IPS-18c (cell line): ENCODE measurements at regions not wholly inside any gene's neighbourhood (a gene's known extent, or its start where the extent isn't known, plus 50 kb on each side); places are given as distances from the start of the nearest gene placed in this dataset.

ENCODE experiments used
- H3K4me3 ChIP-seq: 2 replicates; pipeline ENCODE4 v1.7.0; 2013; ENCODE audit warnings: low read depth, mild to moderate bottlenecking, low read length, moderate library complexity; ENCODE audit not compliant: insufficient read depth
- H3K9me3 ChIP-seq: one replicate; pipeline ENCODE4 v1.6.1; 2013; ENCODE audit warnings: mild to moderate bottlenecking, low read length, moderate library complexity; ENCODE audit not compliant: control insufficient read depth, insufficient read depth

DNA sequence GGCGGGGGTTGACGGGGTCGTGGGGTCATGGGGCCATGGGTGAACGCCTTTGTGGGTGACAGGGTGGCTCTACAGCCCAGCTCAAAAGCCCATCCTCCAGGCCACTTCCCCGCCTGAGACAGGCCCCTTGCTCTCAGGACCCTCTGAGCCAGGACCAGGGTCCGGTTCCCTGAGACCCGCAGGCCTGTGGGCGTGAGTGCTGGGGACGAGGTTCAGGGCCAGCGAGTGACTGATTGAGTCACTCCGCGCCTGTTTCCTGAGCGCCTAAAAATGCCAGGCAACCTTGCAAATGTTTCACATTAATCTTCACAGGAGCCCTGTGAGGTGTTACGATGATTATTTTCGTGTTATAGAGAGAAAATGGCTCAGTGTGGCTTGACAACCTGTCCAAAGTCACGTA, 97.8 kb downstream of the ZNF674 start:
- Histone ChIP-seq H3K9me3 (peaks cover 4% of the 10 kb centered on the region), H3K4me3 (peak overlapping the region; percentile 46)

DNA sequence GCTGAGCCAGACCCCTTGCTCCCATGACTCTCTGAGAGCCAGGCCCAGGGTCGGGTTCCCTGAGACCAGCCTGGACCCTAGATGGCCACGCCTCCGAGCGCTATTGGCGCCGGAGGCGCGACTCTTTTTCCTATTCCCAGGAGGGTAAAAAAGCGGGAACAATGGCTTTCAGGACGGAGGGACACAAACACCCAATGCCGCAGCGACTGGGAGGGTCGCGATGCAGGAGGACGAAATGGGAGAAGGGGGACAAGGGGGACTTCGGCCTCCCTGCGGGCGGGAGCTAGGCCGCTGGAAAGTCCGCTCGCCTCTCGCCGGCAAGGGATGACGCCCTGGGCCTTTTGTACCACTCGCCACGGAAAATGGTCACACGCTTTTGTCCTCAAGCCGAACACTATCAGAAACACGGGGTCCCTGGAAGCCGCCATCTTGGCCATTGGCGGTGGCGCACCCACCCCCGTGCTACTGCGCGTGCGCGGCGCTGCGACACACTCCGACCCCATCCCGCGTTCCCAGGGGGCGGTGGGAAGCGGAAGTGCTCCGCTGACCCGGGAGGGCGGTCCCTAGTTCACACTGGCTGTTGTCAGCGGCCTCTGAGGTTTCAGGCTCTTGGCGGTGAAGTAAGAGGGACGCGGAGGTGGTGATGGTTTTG, 98.4 kb downstream of the ZNF674 start:
- Histone ChIP-seq H3K9me3 (peaks cover 4% of the 10 kb centered on the region), H3K4me3 (peak overlapping the region; percentile 77)

DNA sequence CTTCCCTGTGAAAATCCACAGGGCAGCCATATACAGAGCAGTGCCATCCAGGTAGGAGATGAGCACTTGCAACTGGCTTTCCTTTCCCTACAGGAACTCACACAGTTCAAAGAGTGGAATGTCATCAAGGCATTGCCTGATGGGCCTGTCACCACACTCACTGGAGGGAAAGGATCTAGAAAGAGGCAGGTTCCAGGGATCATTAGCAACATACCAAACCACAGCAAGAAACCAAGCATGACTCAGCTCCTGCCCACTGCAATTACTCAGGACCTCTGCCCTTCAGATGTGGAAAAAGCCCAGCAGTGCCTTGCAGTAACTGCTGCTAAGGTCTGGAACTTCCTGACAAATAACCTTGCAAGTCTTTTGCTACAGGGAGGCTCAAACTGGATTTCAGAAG, 101.2 kb downstream of the ZNF674 start:
- peaks cover 4% of the 10 kb centered on the region for H3K9me3 ChIP-seq

DNA sequence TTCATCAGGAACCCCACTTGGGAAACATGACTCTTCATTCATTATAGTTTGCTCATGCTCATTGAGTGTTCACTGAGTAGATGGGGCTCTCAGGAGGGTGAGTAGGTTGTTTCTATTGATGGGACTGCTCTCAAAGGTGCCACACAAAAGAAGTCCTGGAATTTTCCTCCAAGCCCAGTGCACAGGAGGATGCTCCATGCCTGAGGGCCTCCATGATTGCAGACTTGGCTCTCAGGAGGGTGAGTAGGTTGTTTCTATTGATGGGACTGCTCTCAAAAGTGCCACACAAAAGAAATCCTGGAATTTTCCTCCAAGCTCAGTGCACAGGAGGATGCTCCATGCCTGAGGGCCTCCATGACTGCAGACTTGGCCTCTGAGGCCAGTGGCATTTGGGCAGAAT, 108.5 kb downstream of the ZNF674 start:
- H3K9me3 ChIP-seq, result peaks cover 2% of the 10 kb centered on the region
- no peak overlapping the region for H3K4me3 ChIP-seq

More for the DNA sequence above, 101.2 kb downstream of the ZNF674 start:
- no peak overlapping the region for H3K4me3 ChIP-seq

DNA sequence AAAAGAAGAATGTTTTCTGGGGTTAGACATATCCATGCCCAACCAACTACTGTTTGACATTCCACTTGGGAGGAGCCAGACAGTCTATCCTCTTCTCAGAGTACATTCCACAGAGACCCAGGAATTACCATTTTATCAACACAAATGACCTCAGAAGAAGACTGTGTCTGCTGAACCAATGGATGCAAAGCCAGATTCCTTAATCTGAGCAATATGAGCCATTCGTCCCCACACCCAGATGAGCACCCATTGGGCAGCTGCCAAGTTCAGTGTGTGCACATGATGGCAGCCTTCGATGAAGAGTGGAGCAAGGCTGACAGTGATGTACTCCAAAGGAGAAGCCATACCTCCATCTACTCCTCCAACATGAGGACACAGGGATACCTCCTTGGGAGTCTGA, 111.3 kb downstream of the ZNF674 start:
- Histone ChIP-seq H3K9me3 (peaks cover 2% of the 10 kb centered on the region), H3K4me3 (no peak overlapping the region)

DNA sequence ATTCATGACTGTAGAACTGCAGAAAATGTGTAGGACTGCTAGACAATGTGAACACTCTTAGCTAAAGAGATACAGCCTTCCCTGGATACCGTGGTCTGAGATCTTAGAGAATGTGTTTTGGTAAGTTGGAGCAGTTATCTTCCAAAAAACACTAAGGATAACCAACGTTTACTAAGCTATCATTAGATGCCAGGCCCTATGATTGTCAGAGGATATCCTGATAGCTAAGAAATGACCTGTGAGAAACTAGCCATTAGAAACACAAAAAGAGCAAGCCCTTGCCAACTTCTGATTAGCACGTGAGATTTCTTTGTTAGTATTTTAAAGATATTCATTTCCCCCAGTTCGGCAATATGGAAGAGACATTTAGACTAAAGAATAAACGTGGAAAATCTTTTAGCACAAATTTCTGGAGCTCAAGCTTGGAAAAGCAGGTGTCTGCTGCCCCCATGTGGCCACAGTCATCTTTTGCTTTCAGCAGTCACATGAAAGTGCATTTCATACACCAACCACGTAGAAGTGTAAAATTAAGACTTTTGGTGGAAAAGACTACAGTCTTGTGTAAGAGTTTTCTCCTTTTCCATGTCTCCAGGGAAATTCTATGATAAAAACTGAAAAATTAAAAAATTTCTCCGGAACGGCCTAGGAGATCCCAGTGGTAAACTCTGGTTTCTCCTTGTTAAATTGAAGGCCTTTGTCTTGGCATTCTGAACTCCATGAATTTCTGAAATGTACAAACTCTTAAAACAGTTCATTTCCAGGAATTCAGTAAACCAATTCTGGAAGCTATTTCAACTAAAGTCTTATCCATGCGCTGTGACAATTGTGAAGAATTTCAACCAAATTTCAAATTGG, 136.4 kb downstream of the ZNF674 start:
- Histone ChIP-seq H3K4me3 (no peak overlapping the region), H3K9me3 (peaks cover 2% of the 10 kb centered on the region)

DNA sequence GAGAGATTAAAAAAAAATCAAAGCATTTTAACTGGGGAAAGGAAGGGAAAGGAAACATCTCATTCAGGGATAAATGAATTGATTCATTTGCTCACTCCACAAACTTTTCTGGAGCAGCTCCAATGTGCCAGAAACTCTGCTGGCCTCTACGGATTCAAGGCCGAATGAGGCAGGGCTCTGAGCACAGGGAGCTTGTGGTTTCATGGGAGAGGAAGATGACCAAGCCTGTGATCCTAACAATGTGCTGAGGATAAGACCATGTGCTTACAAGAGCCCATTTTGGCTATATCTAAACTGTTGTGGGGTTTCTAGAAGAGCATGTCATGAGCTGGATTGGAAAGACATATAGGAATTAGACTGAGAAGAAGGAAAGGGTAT, 137.5 kb downstream of the ZNF674 start:
- Histone ChIP-seq H3K4me3 (no peak overlapping the region), H3K9me3 (peaks cover 2% of the 10 kb centered on the region)

DNA sequence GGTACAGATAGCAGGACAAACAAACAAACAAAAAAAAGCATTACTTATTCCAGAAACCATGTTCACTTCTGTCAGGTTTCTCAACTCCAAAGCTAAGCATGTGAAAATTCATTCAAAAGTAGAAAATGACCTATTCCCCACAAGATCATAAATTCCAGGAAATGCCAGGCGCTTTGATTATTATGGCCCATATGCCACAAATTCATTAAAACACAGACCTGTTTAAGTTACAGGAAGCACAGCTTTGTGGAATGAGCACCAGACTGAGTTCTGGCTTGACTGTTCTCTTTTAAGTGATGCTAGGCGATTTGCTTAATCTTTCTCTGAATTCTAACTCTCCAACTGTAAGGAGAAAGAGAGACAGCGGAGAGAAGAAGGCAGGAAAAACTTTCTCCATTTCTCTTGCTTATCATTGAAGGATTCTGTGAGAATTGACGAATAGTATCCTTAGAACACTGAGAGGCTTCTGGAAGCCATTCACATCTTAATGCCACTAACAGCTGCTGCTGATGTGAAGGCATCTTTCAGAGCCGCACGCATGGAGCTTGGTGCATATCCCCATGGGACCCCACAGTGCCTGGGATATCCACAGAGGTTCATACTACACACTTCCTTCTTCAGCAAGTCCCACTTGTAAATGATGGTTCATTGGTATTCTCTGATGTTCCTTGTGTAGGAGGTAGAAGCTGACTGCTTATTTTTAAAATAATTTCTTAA, 138.0 kb downstream of the ZNF674 start:
- H3K9me3 ChIP-seq, result peaks cover 2% of the 10 kb centered on the region
- H3K4me3 ChIP-seq, result no peak overlapping the region

DNA sequence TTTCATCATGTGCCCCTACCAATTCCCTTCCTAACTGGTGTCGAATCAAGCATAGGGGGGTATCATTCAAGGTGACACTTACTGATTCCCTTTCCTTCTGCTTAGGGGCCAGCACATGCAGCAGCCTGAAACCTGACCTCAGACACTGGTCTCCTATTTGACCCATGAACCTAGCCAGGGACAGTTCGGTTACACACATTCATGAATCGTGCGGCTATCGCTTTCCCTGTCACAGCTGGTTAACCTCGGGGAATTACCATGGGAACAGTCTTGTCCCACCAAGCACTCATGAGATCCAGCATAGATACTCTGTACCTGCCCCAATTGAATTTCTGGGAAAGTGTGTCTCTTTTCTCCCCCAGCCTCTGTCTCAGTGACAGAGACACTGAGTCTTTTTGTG, 140.4 kb downstream of the ZNF674 start:
- Histone ChIP-seq H3K4me3 (no peak overlapping the region), H3K9me3 (peaks cover 4% of the 10 kb centered on the region)

DNA sequence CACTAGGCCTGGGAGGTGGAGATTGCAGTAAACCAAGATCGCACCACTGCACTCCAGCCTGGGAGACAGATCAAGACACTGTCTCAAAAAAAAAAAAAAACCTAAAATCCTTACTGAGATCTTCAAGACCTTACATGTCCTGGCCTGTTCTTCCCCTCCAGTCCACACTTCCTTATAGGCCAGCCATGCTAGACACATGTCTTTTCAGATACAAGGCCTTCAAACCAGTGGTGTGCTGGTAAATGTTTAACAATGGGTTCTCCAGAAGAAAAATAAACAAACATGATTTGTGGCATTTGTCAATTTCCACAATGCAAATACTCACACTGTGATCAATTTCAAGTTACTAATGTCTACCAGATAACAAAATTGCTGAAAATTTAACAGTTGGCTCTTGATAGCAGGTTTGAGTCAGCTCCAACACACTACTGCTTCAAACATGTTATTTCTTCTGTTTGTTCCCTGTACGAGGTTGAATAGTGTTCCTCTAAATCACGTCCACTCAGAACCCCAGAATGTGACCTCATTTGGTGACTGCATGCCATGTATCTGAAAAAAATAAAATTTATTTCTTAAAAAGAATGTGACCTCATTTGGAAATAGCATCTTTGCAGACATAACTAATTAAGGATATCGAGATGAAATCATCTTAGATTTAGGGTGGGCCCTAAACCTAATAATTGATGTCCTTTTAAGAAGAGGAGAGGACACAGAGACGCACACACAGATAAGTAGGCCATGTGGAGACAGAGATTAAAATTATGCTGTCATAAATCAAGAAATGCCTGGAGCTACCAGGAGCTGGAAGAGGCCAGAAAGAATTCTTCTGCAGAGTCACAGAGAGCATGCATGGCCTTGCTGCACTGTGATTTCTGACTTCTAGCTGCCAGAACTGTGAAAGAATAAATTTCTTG, 144.4 kb downstream of the ZNF674 start:
- H3K9me3 ChIP-seq, result peaks cover 7% of the 10 kb centered on the region

DNA sequence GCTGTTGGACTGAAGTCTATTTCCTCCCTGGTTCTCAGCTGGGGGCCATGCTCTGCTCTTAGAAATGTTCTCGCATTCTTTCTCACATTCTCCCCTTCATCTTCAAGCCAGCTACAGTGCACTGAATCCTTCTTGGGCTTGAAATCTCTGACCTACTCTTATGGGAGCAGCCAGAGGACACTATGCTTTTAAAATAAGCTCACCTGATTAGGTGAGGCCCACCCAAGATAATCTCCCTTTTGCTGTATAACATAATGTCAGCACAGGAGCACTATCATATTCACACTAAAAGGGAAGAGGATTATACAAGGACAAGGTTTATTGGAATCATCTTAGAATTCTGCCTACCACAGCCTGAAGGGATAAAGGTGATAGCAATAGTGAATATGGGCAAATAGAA, 146.3 kb downstream of the ZNF674 start:
- H3K4me3 ChIP-seq, result no peak overlapping the region
- H3K9me3 ChIP-seq, result peaks cover 7% of the 10 kb centered on the region

More for the DNA sequence above, 144.4 kb downstream of the ZNF674 start:
- H3K4me3 ChIP-seq, result no peak overlapping the region

DNA sequence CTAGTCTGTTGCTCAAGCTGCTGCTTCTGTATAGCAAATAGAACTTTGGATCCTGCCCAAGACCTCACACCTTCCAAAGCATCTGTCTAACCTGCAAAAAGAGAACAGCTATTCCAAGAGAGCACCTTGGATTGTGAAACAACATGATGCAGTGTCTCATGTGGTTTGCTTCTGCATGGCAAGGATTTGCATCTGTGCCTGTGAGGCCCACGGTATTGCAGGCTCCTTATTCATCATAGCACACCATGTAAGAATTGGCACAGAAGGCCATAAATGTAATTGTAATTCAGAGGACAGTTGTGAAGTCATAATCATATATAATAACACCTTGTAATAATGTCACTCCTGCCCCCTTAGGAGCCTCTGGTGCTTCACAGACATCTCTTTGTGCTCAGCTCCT, 147.1 kb downstream of the ZNF674 start:
- Histone ChIP-seq H3K9me3 (peaks cover 7% of the 10 kb centered on the region), H3K4me3 (no peak overlapping the region)

DNA sequence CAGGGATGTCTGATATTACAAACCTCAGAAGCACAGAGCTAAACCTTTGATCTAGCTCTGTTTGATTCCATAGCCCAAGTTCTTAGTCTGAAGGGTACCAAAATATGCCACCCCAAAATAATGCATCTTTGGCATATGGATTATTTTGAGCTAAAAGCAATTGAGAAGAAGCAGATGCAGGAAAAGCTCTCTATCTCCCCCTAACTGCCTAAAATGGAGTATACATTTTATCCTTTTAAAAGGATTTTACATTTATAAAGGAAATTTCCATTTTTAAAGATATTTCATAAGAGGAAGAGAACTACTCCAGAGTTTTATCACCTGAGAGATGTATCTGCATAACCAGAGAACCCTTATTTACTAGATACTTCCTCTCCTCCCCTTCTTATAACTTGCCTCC, 158.7 kb downstream of the ZNF674 start:
- peaks cover 14% of the 10 kb centered on the region for H3K9me3 ChIP-seq
- H3K4me3 ChIP-seq, result no peak overlapping the region

DNA sequence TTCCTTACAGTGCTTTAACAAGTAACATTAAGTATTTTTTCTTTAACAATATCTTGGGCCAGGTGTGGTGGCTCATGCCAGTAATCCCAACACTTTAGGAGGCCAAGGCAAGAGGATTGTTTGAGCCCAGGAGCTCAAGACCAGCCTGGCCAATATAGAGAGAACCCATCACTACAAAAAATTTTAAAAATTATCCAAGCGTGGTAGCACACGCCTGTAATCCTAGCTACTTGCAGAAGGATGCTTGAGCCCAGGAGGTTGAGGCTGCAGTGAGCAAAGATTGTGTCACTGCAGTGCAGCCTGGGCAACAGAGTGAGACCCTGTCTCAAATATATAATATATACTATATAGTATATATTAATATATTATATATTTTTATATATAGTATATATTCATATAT, 162.2 kb downstream of the ZNF674 start:
- Histone ChIP-seq H3K9me3 (peaks cover 4% of the 10 kb centered on the region), H3K4me3 (no peak overlapping the region)

DNA sequence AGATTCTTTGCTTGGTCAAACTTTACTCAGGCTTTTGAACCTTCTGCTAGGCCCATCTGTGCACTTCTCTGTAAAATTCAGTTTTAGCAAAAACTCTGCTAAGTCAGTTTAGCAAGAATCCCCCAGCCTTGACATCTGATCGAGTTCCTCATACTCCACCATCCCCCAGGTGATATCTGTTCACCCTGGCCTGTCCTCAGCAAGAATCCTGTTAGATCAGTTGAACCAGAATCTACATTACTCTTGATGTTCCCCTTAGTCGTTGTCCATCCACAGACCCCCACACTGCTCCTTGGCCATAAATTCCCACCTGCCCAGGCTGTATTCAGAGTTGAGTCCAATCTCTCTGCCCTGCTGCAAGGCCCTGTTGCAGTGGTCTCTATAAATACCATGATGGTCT, 162.6 kb downstream of the ZNF674 start:
- Histone ChIP-seq H3K9me3 (peaks cover 3% of the 10 kb centered on the region), H3K4me3 (no peak overlapping the region)

DNA sequence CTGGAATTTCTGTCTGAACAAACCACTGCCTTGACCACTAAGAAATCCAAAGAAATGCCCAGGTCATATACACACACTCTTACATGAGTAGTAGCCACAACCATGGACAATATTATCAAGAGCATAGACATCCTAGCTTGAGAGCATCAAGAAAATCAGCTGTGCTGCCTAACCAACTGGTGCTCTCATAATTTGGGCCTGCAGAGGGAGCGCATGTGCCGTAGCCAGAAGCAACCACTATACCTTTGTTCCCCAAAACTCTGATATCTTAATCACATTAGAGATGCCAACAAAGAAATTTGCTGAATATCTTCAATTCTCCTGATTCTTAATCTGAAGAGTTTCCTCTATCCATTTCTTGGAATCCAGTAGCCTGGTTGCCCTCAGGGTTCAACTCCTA, 163.6 kb downstream of the ZNF674 start:
- H3K4me3 ChIP-seq, result no peak overlapping the region
- H3K9me3 ChIP-seq, result peaks cover 2% of the 10 kb centered on the region

DNA sequence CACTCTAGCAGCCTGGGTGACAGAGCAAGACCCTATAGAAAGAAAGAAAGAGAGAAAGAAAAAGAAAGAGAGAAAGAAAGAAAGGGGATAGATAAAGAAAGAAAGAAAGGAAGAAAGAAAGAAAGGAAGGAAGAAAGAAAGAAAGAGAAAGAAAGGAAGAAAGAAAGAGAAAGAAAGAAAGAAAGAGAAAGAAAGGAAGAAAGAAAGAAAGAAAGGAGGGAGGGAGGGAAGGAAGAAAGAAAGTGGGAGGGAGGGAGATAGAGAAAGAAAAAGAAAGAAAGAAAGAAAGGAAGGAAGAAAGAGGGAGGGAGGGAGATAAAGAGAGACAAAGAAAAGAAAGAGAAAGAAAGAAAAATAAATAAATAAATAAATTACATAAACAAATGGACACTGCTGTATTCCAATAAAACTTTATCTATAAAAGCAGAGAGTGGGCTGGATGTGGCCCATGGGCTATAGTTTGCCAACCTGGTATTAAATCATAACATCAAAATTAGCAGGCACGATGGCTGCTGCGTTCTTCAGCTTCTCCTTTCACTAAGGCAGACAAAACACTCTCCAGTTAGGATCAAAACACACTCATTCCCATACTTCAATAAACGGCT, 165.0 kb downstream of the ZNF674 start:
- H3K4me3 ChIP-seq, result no peak overlapping the region

More for the DNA sequence above, 165.0 kb downstream of the ZNF674 start:
- no peaks in the 10 kb centered on the region for H3K9me3 ChIP-seq
